Calu3 (cell line): ENCODE measurements at regions not wholly inside any gene's neighbourhood (a gene's known extent, or its start where the extent isn't known, plus 50 kb on each side); places are given as distances from the start of the nearest gene placed in this dataset.

Source experiments
- BruUV-seq: library from RNA; stranded (reverse); fragments of 400-500 nt; replicated peaks from 2 replicates; lab custom pipeline; 2021; lab: Mats Ljungman, UMichigan
- CTCF ChIA-PET: fragments of 300-600 bp; sonication (Branson Sonifier 250); formaldehyde crosslinking; loops from one replicate; lab custom pipeline; 2022; ENCODE audit warnings: antibody characterized with exemption; lab: Charles Lee
- DNase-seq: peaks from one replicate; pipeline ENCODE4 v3.0.0; 2022
- H3K27ac Mint-ChIP-seq: one replicate; pipeline ENCODE4 v1.8.0; 2022; ENCODE audit warnings: mixed read lengths; ENCODE audit not compliant: unreplicated experiment
- H3K27me3 Mint-ChIP-seq: one replicate; pipeline ENCODE4 v1.8.0; 2022; ENCODE audit warnings: mixed read lengths; ENCODE audit not compliant: unreplicated experiment
- H3K36me3 Mint-ChIP-seq: one replicate; pipeline ENCODE4 v1.8.0; 2022; ENCODE audit warnings: mild to moderate bottlenecking, moderate library complexity, mixed read lengths; ENCODE audit not compliant: insufficient read depth, unreplicated experiment
- H3K4me1 Mint-ChIP-seq: one replicate; pipeline ENCODE4 v1.8.0; 2022; ENCODE audit warnings: mild to moderate bottlenecking, low read depth, mixed read lengths; ENCODE audit not compliant: unreplicated experiment
- H3K4me3 Mint-ChIP-seq: one replicate; pipeline ENCODE4 v1.8.0; 2022; ENCODE audit warnings: mild to moderate bottlenecking, low read depth, moderate library complexity, mixed read lengths; ENCODE audit not compliant: unreplicated experiment
- H3K9me3 Mint-ChIP-seq: one replicate; pipeline ENCODE4 v1.8.0; 2022; ENCODE audit warnings: low read depth, mixed read lengths; ENCODE audit not compliant: unreplicated experiment
- intact Hi-C: fragments of 100-400 bp; cut with micrococcal nuclease; formaldehyde crosslinking; loops from one replicate; pipeline ENCODE4 v1.10.0; 2022; ENCODE audit not compliant: unreplicated experiment
- TF ChIP-seq, protein P1 (sequence below): fragments of 200-600 bp; IDR thresholded peaks from one replicate; pipeline ENCODE4 v1.8.0; 2022; ENCODE audit warnings: antibody characterized with exemption; ENCODE audit not compliant: unreplicated experiment

- no peak overlapping the region for H3K27ac Mint-ChIP-seq
- no peaks in the 10 kb centered on the region for H3K36me3 Mint-ChIP-seq
- peaks cover 6% of the 10 kb centered on the region for H3K4me1 Mint-ChIP-seq
- intact Hi-C loops: no loop called here
- no peaks in the 10 kb centered on the region for H3K9me3 Mint-ChIP-seq
- no peak for DNase-seq
- no TSS peak for BruUV-seq
- no peaks in the 10 kb centered on the region for H3K27me3 Mint-ChIP-seq
- CTCF ChIA-PET: interaction anchor here (0.5 kb wide), 1 partner anchor 206 kb away, joined by 8 read pairs; no protein-coding TSS in a partner anchor
- TF ChIP-seq, protein P1, sequence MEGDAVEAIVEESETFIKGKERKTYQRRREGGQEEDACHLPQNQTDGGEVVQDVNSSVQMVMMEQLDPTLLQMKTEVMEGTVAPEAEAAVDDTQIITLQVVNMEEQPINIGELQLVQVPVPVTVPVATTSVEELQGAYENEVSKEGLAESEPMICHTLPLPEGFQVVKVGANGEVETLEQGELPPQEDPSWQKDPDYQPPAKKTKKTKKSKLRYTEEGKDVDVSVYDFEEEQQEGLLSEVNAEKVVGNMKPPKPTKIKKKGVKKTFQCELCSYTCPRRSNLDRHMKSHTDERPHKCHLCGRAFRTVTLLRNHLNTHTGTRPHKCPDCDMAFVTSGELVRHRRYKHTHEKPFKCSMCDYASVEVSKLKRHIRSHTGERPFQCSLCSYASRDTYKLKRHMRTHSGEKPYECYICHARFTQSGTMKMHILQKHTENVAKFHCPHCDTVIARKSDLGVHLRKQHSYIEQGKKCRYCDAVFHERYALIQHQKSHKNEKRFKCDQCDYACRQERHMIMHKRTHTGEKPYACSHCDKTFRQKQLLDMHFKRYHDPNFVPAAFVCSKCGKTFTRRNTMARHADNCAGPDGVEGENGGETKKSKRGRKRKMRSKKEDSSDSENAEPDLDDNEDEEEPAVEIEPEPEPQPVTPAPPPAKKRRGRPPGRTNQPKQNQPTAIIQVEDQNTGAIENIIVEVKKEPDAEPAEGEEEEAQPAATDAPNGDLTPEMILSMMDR: no peak
- H3K4me3 Mint-ChIP-seq: no peak overlapping the region
Measured at GRCh38 chr4:130146773-130147172, 1050.8 kb downstream of the C4orf33 start.

GRCh38 chr4:130147641-130148040 lies 1051.7 kb downstream of the C4orf33 start:
- no TSS peak for BruUV-seq
- Mint-ChIP-seq H3K4me1 (peaks cover 6% of the 10 kb centered on the region), H3K27me3 (no peaks in the 10 kb centered on the region), H3K9me3 (no peaks in the 10 kb centered on the region), H3K36me3 (no peaks in the 10 kb centered on the region), H3K27ac (no peak overlapping the region), H3K4me3 (no peak overlapping the region)
- DNase-seq: no peak
- CTCF ChIA-PET: no interaction called here
- intact Hi-C loops: no loop called here
- TF ChIP-seq, protein P1: no peak

DNA sequence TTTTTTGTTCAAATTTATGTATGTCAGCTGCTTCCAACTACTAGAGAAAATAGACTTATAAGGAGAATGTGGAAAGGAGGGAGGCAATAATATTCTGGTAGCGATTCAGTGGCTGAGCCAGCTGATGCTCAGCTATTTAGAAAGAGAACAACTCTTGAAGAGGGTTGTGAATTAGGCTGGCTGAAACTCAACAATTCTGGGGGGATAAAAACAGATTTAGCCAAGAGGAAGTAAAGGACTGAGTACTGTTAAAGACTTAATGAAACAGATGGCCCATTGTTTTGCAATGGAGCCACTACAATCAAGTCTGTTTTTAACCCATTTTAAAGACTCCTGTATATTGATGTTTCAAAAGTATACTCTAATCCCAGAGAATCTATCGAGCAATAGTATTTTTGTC lies 1058.9 kb downstream of the C4orf33 start:
- H3K36me3 Mint-ChIP-seq: no peaks in the 10 kb centered on the region
- TF ChIP-seq, protein P1: no peak
- H3K4me1 Mint-ChIP-seq: no peaks in the 10 kb centered on the region
- peaks cover 2% of the 10 kb centered on the region for H3K9me3 Mint-ChIP-seq
- no peak overlapping the region for H3K4me3 Mint-ChIP-seq
- DNase-seq: no peak
- CTCF ChIA-PET: no interaction called here
- intact Hi-C loops: no loop called here
- BruUV-seq: no TSS peak
- no peaks in the 10 kb centered on the region for H3K27me3 Mint-ChIP-seq
- H3K27ac Mint-ChIP-seq: no peak overlapping the region

GRCh38 chr4:130163701-130164100 lies 1067.7 kb downstream of the C4orf33 start:
- H3K9me3 Mint-ChIP-seq: no peaks in the 10 kb centered on the region
- H3K36me3 Mint-ChIP-seq: no peaks in the 10 kb centered on the region
- no peak overlapping the region for H3K4me3 Mint-ChIP-seq
- CTCF ChIA-PET: no interaction called here
- BruUV-seq: no TSS peak
- intact Hi-C loops: no loop called here
- TF ChIP-seq, protein P1: no peak
- H3K4me1 Mint-ChIP-seq: no peaks in the 10 kb centered on the region
- DNase-seq: no peak
- no peaks in the 10 kb centered on the region for H3K27me3 Mint-ChIP-seq
- H3K27ac Mint-ChIP-seq: no peak overlapping the region
